NB4 (cell line): ENCODE measurements at regions not wholly inside any gene's neighbourhood (a gene's known extent, or its start where the extent isn't known, plus 50 kb on each side); places are given as distances from the start of the nearest gene placed in this dataset.
A peak's percentile ranks its signal among the peaks of the same experiment; 100 is the strongest.

Experiments
- DNase-seq: peaks from one replicate; pipeline ENCODE4 v3.0.0; 2010; ENCODE audit warnings: low read depth
- H3K4me3 ChIP-seq: one replicate; pipeline ENCODE4 v1.5.1; 2011; ENCODE audit warnings: mild to moderate bottlenecking, low read depth, low read length, moderate library complexity
- CTCF ChIP-seq: IDR thresholded peaks from one replicate; pipeline ENCODE4 v1.5.1; 2012; ENCODE audit warnings: low read depth, low read length
- MAX ChIP-seq: IDR thresholded peaks from 2 replicates; pipeline ENCODE4 v1.6.1; 2011; ENCODE audit warnings: low read depth, low read length
- MYC ChIP-seq: IDR thresholded peaks from 2 replicates; pipeline ENCODE4 v1.6.1; 2011; ENCODE audit warnings: low read depth, low read length
- POLR2A ChIP-seq: IDR thresholded peaks from 2 replicates; pipeline ENCODE4 v1.6.1; 2011; ENCODE audit warnings: mild to moderate bottlenecking; ENCODE audit not compliant: insufficient read length; ENCODE audit errors: extremely low read depth

- TF ChIP-seq MYC: no peak
- no peak overlapping the region for H3K4me3 ChIP-seq
- no peak for DNase-seq
Observed at GRCh38 chr19:30879225-30879624, 470.0 kb downstream of the TSHZ3 start.

GRCh38 chr19:30878495-30878894 lies 470.7 kb downstream of the TSHZ3 start:
- TF ChIP-seq MAX: no peak
- H3K4me3 ChIP-seq: no peak overlapping the region
- no peak for DNase-seq

GRCh38 chr19:30877661-30878113 lies 471.5 kb downstream of the TSHZ3 start:
- peak; percentile 23 for DNase-seq
- H3K4me3 ChIP-seq: no peak overlapping the region
- TF ChIP-seq MYC: no peak
- no peak for TF ChIP-seq POLR2A
- no peak for TF ChIP-seq MAX
- TF ChIP-seq CTCF: no peak

GRCh38 chr19:30873691-30874090 lies 475.5 kb downstream of the TSHZ3 start:
- TF ChIP-seq CTCF (no peak), MYC (no peak), MAX (no peak), POLR2A (no peak)
- no peak for DNase-seq
- no peak overlapping the region for H3K4me3 ChIP-seq

GRCh38 chr19:30873003-30873402 lies 476.2 kb downstream of the TSHZ3 start:
- H3K4me3 ChIP-seq: no peak overlapping the region
- no peak for TF ChIP-seq POLR2A
- TF ChIP-seq MYC: no peak
- TF ChIP-seq MAX: no peak
- TF ChIP-seq CTCF: no peak
- DNase-seq: no peak

- no peak for TF ChIP-seq MAX
- TF ChIP-seq MYC: no peak
- no peak for TF ChIP-seq CTCF
- no peak for TF ChIP-seq POLR2A
- no peak for DNase-seq
- no peak overlapping the region for H3K4me3 ChIP-seq
Observed at GRCh38 chr19:30871979-30872378, 477.3 kb downstream of the TSHZ3 start.

- H3K4me3 ChIP-seq: no peak overlapping the region
- DNase-seq: no peak
- TF ChIP-seq MYC (no peak), CTCF (no peak), MAX (no peak), POLR2A (no peak)
Observed at GRCh38 chr19:30870876-30871275, 478.4 kb downstream of the TSHZ3 start.
